Type B pancreatic cell (in vitro differentiated cells): ENCODE measurements at regions not wholly inside any gene's neighbourhood (a gene's known extent, or its start where the extent isn't known, plus 50 kb on each side); places are given as distances from the start of the nearest gene placed in this dataset.

ENCODE experiments used
- DNase-seq: peaks from one replicate; pipeline ENCODE4 v3.0.0; 2021; ENCODE audit warnings: mixed read lengths; ENCODE audit not compliant: unreplicated experiment; ENCODE audit errors: extremely low spot score
- H3K27ac Mint-ChIP-seq: 2 replicates; pipeline ENCODE4 v1.8.0; 2021; ENCODE audit warnings: mild to moderate bottlenecking, mixed read lengths
- H3K27me3 Mint-ChIP-seq: 2 replicates; pipeline ENCODE4 v1.8.0; 2021; ENCODE audit warnings: mixed read lengths
- H3K36me3 Mint-ChIP-seq: 2 replicates; pipeline ENCODE4 v1.8.0; 2021; ENCODE audit warnings: mixed read lengths
- H3K4me1 Mint-ChIP-seq: one replicate; pipeline ENCODE4 v1.8.0; 2021; ENCODE audit warnings: mixed read lengths; ENCODE audit not compliant: unreplicated experiment
- H3K4me3 Mint-ChIP-seq: 2 replicates; pipeline ENCODE4 v1.8.0; 2021; ENCODE audit warnings: mild to moderate bottlenecking, mixed read lengths
- H3K9me3 Mint-ChIP-seq: 2 replicates; pipeline ENCODE4 v1.8.0; 2021; ENCODE audit warnings: mixed read lengths
- CTCF ChIP-seq: fragments of 200-600 bp; sonication (generic); conservative IDR thresholded peaks from 2 replicates; pipeline ENCODE4 v1.5.0; 2021; ENCODE audit warnings: antibody characterized with exemption, mild to moderate bottlenecking

DNA sequence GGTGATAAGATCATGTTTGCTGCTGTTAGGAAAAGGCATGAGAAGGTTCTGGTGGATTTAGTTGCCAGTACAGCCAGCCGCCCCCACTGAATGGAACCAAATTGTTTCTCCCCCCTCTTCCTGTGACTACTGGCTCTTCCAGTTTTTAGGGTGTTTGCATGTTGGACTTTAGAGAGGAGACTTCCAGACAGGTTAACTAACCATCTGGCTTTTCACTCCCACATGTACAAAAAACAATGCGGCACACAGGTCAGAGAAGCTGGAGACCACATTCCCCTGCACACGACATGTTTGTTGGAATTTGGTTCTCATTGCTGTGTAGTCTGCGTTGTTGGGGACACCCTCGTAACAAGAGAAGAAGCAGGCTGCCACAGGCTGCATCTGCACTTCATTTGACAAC, 103.9 kb upstream of the TMEM132C start:
- H3K36me3 Mint-ChIP-seq, result no peaks in the 10 kb centered on the region
- H3K9me3 Mint-ChIP-seq, result peaks cover 1% of the 10 kb centered on the region
- H3K4me3 Mint-ChIP-seq, result no peak overlapping the region
- H3K27me3 Mint-ChIP-seq, result peaks cover 8% of the 10 kb centered on the region
- DNase-seq, result no peak
- H3K4me1 Mint-ChIP-seq, result peaks cover 5% of the 10 kb centered on the region
- no peak for TF ChIP-seq CTCF
- no peak overlapping the region for H3K27ac Mint-ChIP-seq

- no peak for TF ChIP-seq CTCF
- DNase-seq, result no peak
- H3K27ac Mint-ChIP-seq, result no peak overlapping the region
- H3K9me3 Mint-ChIP-seq, result peaks cover 5% of the 10 kb centered on the region
- H3K4me3 Mint-ChIP-seq, result no peak overlapping the region
- peaks cover 5% of the 10 kb centered on the region for H3K4me1 Mint-ChIP-seq
- H3K36me3 Mint-ChIP-seq, result no peaks in the 10 kb centered on the region
- peaks cover 6% of the 10 kb centered on the region for H3K27me3 Mint-ChIP-seq
These were observed 102.4 kb upstream of the TMEM132C start for GRCh38 chr12:128164533-128164932.

GRCh38 chr12:128165387-128165786, 101.6 kb upstream of the TMEM132C start:
- H3K27me3 Mint-ChIP-seq, result peaks cover 6% of the 10 kb centered on the region
- no peaks in the 10 kb centered on the region for H3K36me3 Mint-ChIP-seq
- H3K4me3 Mint-ChIP-seq, result no peak overlapping the region
- H3K27ac Mint-ChIP-seq, result no peak overlapping the region
- no peak for TF ChIP-seq CTCF
- peaks cover 5% of the 10 kb centered on the region for H3K4me1 Mint-ChIP-seq
- no peak for DNase-seq
- H3K9me3 Mint-ChIP-seq, result peaks cover 5% of the 10 kb centered on the region

- no peak overlapping the region for H3K4me3 Mint-ChIP-seq
- H3K27me3 Mint-ChIP-seq, result peaks cover 6% of the 10 kb centered on the region
- H3K27ac Mint-ChIP-seq, result peak overlapping the region; percentile 51
- H3K36me3 Mint-ChIP-seq, result no peaks in the 10 kb centered on the region
- H3K9me3 Mint-ChIP-seq, result peaks cover 5% of the 10 kb centered on the region
- no peak for TF ChIP-seq CTCF
- DNase-seq, result no peak
- H3K4me1 Mint-ChIP-seq, result peaks cover 3% of the 10 kb centered on the region
These were observed 98.7 kb upstream of the TMEM132C start for GRCh38 chr12:128168273-128168672.

DNA sequence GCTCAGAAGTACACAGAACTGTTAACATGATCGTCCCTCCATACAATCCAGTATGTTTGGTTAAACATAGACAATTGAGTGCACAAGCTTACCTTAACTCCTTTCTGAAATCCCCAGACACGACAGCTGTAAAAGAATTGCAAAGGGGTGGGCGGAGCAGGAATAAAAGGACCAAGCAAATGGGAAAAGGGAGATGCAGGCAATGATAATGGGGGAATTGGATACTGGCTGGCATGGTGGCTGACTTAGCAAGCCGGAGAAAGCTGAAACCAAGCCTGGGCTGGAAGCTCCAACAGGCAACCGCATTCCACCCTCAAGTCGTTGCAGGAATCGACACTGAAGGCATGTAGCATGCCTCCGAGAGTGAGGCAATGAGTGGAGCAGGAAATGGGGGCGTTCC, 96.8 kb upstream of the TMEM132C start:
- no peak for TF ChIP-seq CTCF
- H3K27ac Mint-ChIP-seq, result no peak overlapping the region
- DNase-seq, result no peak
- peaks cover 6% of the 10 kb centered on the region for H3K27me3 Mint-ChIP-seq
- H3K4me1 Mint-ChIP-seq, result no peaks in the 10 kb centered on the region
- H3K9me3 Mint-ChIP-seq, result peaks cover 5% of the 10 kb centered on the region
- H3K36me3 Mint-ChIP-seq, result no peaks in the 10 kb centered on the region
- no peak overlapping the region for H3K4me3 Mint-ChIP-seq

GRCh38 chr12:128178565-128178964, 88.4 kb upstream of the TMEM132C start:
- Mint-ChIP-seq H3K9me3 (no peaks in the 10 kb centered on the region), H3K27me3 (peaks cover 6% of the 10 kb centered on the region), H3K4me3 (no peak overlapping the region), H3K27ac (peak overlapping the region; percentile 78), H3K36me3 (no peaks in the 10 kb centered on the region), H3K4me1 (no peaks in the 10 kb centered on the region)
- no peak for TF ChIP-seq CTCF
- no peak for DNase-seq
